WTC11 (cell line): ENCODE measurements at regions not wholly inside any gene's neighbourhood (a gene's known extent, or its start where the extent isn't known, plus 50 kb on each side); places are given as distances from the start of the nearest gene placed in this dataset.

Experiments
- FOXK1 ChIP-seq: sonication (generic); formaldehyde crosslinking; IDR thresholded peaks from 2 replicates; pipeline ENCODE4 v1.8.0; 2022; ENCODE audit warnings: mild to moderate bottlenecking, moderate library complexity, missing genetic modification reagents
- NR2C2 ChIP-seq: sonication (generic); formaldehyde crosslinking; IDR thresholded peaks from 2 replicates; pipeline ENCODE4 v1.8.0; 2022; ENCODE audit warnings: mild to moderate bottlenecking, missing genetic modification reagents
- ZNF121 ChIP-seq: sonication (generic); formaldehyde crosslinking; IDR thresholded peaks from 2 replicates; pipeline ENCODE4 v1.8.0; 2023; ENCODE audit warnings: missing genetic modification reagents
- ZNF396 ChIP-seq: fragments of 250-450 bp; sonication (Bioruptor Pico); IDR thresholded peaks from 2 replicates; pipeline ENCODE4 v1.8.0; 2021; ENCODE audit warnings: mild to moderate bottlenecking, moderate library complexity, borderline replicate concordance
- TF ChIP-seq, protein P1 (sequence below): sonication (generic); formaldehyde crosslinking; conservative IDR thresholded peaks from 2 replicates; pipeline ENCODE4 v1.8.1; 2023; ENCODE audit warnings: mild to moderate bottlenecking, low read depth, missing genetic modification reagents, moderate library complexity
- TF ChIP-seq, protein P2 (sequence below): fragments of 200-600 bp; IDR thresholded peaks from 2 replicates; pipeline ENCODE4 v1.8.0; 2022; ENCODE audit warnings: antibody characterized with exemption
- TF ChIP-seq, protein P3 (sequence below): sonication (generic); formaldehyde crosslinking; IDR thresholded peaks from 2 replicates; pipeline ENCODE4 v1.8.1; 2022; ENCODE audit warnings: low read depth, missing genetic modification reagents, borderline replicate concordance

DNA sequence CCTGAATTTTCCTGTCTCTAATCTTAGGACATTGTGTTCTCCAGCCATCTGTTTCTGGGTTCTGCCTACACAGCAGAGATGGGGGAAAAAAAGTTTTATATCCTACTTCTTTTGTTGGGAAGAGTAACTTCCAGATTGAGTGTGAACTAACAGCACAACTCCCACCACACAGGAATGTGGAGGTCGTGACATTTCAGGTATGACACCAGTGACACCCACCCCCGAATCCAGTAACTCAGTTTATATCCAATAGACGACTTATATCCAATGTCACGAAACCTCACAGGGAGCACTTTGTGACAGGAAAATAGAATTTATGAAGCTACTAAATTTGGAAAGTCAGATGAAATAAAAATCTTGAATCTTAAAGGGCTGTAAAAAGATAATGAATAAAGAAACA is 211.9 kb upstream of the GRM3 start:
- TF ChIP-seq, protein P1, sequence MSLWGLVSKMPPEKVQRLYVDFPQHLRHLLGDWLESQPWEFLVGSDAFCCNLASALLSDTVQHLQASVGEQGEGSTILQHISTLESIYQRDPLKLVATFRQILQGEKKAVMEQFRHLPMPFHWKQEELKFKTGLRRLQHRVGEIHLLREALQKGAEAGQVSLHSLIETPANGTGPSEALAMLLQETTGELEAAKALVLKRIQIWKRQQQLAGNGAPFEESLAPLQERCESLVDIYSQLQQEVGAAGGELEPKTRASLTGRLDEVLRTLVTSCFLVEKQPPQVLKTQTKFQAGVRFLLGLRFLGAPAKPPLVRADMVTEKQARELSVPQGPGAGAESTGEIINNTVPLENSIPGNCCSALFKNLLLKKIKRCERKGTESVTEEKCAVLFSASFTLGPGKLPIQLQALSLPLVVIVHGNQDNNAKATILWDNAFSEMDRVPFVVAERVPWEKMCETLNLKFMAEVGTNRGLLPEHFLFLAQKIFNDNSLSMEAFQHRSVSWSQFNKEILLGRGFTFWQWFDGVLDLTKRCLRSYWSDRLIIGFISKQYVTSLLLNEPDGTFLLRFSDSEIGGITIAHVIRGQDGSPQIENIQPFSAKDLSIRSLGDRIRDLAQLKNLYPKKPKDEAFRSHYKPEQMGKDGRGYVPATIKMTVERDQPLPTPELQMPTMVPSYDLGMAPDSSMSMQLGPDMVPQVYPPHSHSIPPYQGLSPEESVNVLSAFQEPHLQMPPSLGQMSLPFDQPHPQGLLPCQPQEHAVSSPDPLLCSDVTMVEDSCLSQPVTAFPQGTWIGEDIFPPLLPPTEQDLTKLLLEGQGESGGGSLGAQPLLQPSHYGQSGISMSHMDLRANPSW (CRISPR knock-in tag) = no peak
- TF ChIP-seq FOXK1 (no peak), ZNF396 (CRISPR knock-in tag) (no peak), NR2C2 (no peak), ZNF121 (no peak)
- TF ChIP-seq, protein P2, sequence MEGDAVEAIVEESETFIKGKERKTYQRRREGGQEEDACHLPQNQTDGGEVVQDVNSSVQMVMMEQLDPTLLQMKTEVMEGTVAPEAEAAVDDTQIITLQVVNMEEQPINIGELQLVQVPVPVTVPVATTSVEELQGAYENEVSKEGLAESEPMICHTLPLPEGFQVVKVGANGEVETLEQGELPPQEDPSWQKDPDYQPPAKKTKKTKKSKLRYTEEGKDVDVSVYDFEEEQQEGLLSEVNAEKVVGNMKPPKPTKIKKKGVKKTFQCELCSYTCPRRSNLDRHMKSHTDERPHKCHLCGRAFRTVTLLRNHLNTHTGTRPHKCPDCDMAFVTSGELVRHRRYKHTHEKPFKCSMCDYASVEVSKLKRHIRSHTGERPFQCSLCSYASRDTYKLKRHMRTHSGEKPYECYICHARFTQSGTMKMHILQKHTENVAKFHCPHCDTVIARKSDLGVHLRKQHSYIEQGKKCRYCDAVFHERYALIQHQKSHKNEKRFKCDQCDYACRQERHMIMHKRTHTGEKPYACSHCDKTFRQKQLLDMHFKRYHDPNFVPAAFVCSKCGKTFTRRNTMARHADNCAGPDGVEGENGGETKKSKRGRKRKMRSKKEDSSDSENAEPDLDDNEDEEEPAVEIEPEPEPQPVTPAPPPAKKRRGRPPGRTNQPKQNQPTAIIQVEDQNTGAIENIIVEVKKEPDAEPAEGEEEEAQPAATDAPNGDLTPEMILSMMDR = no peak
- TF ChIP-seq, protein P3, sequence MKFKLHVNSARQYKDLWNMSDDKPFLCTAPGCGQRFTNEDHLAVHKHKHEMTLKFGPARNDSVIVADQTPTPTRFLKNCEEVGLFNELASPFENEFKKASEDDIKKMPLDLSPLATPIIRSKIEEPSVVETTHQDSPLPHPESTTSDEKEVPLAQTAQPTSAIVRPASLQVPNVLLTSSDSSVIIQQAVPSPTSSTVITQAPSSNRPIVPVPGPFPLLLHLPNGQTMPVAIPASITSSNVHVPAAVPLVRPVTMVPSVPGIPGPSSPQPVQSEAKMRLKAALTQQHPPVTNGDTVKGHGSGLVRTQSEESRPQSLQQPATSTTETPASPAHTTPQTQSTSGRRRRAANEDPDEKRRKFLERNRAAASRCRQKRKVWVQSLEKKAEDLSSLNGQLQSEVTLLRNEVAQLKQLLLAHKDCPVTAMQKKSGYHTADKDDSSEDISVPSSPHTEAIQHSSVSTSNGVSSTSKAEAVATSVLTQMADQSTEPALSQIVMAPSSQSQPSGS (CRISPR knock-in tag) = no peak
